ENCODE measurements at regions not wholly inside any gene's neighbourhood (a gene's known extent, or its start where the extent isn't known, plus 50 kb on each side); places are given as distances from the start of the nearest gene placed in this dataset.

GRCh38 chr21:22855581-22855980 is 1857.4 kb downstream of the NCAM2 start:
- H3K4me3 ChIP-seq (ENCODE audit: control insufficient read depth, low read depth, low read length), result no peak overlapping the region
- DNase-seq (ENCODE audit: low read depth), result no peak
- TF ChIP-seq CTCF (IDR thresholded peaks at IDR 0.05; ENCODE audit: control insufficient read depth, insufficient read depth, low read depth, low read length, missing control alignments), result no peak

DNA sequence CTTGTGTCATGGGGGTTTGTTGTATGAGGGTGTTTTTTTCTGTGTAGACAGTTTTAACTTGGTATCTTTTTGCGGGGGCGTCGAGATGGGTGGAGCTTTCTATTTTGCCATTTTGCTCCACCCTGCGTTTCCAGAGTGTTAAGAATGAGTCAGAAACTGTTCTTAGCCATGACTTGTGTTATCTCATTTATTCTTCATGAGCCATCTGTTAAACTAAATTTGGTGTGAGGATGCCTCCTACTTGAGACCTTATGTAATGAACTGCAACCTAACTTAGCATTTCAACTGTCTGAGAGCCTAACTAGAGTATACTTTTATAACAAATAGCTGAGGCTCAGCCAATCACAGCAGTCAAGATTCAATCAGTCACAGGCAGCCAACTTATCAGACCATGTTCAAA is 1873.5 kb downstream of the NCAM2 start:
- no peak overlapping the region for H3K4me3 ChIP-seq (ENCODE audit: control insufficient read depth, low read depth, low read length)
- no peak for TF ChIP-seq CTCF (IDR thresholded peaks at IDR 0.05; ENCODE audit: control insufficient read depth, insufficient read depth, low read depth, low read length, missing control alignments)
- no peak for DNase-seq (ENCODE audit: low read depth)

- DNase-seq (ENCODE audit: low read depth), result no peak
- no peak for TF ChIP-seq CTCF (IDR thresholded peaks at IDR 0.05; ENCODE audit: control insufficient read depth, insufficient read depth, low read depth, low read length, missing control alignments)
Measured at GRCh38 chr21:22880573-22880972, 1882.4 kb downstream of the NCAM2 start.

DNA sequence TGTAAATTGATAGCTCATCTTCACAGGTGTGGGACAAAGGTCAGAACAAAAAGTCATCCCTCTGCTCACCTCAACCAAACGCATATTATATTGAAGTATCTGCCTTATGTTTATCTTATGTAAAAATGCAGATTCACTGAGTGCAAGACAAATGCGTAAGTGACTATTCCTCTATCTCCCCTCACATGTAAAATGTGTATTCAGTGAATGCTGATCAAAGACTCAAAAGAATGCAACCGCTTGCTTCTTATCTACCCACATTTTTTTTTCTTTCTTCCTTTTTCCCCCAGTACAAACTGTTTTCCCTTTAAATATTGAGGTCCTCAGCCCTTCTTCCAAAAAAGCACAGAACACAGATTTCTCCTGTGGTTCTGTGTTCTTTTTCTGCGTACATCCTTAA is 1882.9 kb downstream of the NCAM2 start:
- TF ChIP-seq CTCF (IDR thresholded peaks at IDR 0.05; ENCODE audit: control insufficient read depth, insufficient read depth, low read depth, low read length, missing control alignments), result no peak
- no peak for DNase-seq (ENCODE audit: low read depth)
- no peak overlapping the region for H3K4me3 ChIP-seq (ENCODE audit: control insufficient read depth, low read depth, low read length)

More at GRCh38 chr21:22880573-22880972, 1882.4 kb downstream of the NCAM2 start:
- H3K4me3 ChIP-seq (ENCODE audit: control insufficient read depth, low read depth, low read length), result no peak overlapping the region

GRCh38 chr21:22885079-22885478 is 1886.9 kb downstream of the NCAM2 start:
- no peak for DNase-seq (ENCODE audit: low read depth)
- TF ChIP-seq CTCF (IDR thresholded peaks at IDR 0.05; ENCODE audit: control insufficient read depth, insufficient read depth, low read depth, low read length, missing control alignments), result no peak
- no peak overlapping the region for H3K4me3 ChIP-seq (ENCODE audit: control insufficient read depth, low read depth, low read length)

GRCh38 chr21:22885614-22886013 is 1887.4 kb downstream of the NCAM2 start:
- no peak overlapping the region for H3K4me3 ChIP-seq (ENCODE audit: control insufficient read depth, low read depth, low read length)
- TF ChIP-seq CTCF (IDR thresholded peaks at IDR 0.05; ENCODE audit: control insufficient read depth, insufficient read depth, low read depth, low read length, missing control alignments), result no peak
- DNase-seq (ENCODE audit: low read depth), result no peak

- H3K4me3 ChIP-seq (ENCODE audit: control insufficient read depth, low read depth, low read length), result no peak overlapping the region
- no peak for TF ChIP-seq CTCF (IDR thresholded peaks at IDR 0.05; ENCODE audit: control insufficient read depth, insufficient read depth, low read depth, low read length, missing control alignments)
- DNase-seq (ENCODE audit: low read depth), result no peak
Measured at GRCh38 chr21:22889445-22889844, 1891.2 kb downstream of the NCAM2 start.
